Epidermal melanocyte (primary cell): ENCODE measurements at regions not wholly inside any gene's neighbourhood (a gene's known extent, or its start where the extent isn't known, plus 50 kb on each side); places are given as distances from the start of the nearest gene placed in this dataset.
A peak's percentile ranks its signal among the peaks of the same experiment; 100 is the strongest.

Source experiments
- DNase-seq: peaks from one replicate; pipeline ENCODE4 v3.0.0; 2011; ENCODE audit warnings: low spot score; ENCODE audit not compliant: insufficient read length

GRCh38 chr3:99009851-99010250, 108.4 kb upstream of the DCBLD2 start:
- DNase-seq: no peak

- DNase-seq: no peak
Measured at GRCh38 chr3:99006686-99007085, 105.2 kb upstream of the DCBLD2 start.

- DNase-seq: no peak
Measured at GRCh38 chr3:98999675-99000074, 98.2 kb upstream of the DCBLD2 start.

GRCh38 chr3:98994128-98994762, 92.8 kb upstream of the DCBLD2 start:
- no peak for DNase-seq

- no peak for DNase-seq
Measured at GRCh38 chr3:98991393-98991792, 89.9 kb upstream of the DCBLD2 start.

GRCh38 chr3:98990657-98991056, 89.2 kb upstream of the DCBLD2 start:
- DNase-seq: no peak

GRCh38 chr3:98986073-98986472, 84.6 kb upstream of the DCBLD2 start:
- DNase-seq: peak; percentile 40

GRCh38 chr3:98985431-98985830, 83.9 kb upstream of the DCBLD2 start:
- no peak for DNase-seq

GRCh38 chr3:98984024-98984423, 82.5 kb upstream of the DCBLD2 start:
- DNase-seq: no peak

GRCh38 chr3:98982351-98982750, 80.9 kb upstream of the DCBLD2 start:
- no peak for DNase-seq

- peak; percentile 31 for DNase-seq
Measured at GRCh38 chr3:98980915-98981596, 79.6 kb upstream of the DCBLD2 start.

GRCh38 chr3:98979296-98979695, 77.8 kb upstream of the DCBLD2 start:
- DNase-seq: no peak

GRCh38 chr3:98978068-98978811, 76.7 kb upstream of the DCBLD2 start:
- DNase-seq: no peak

GRCh38 chr3:98977520-98977919, 76.0 kb upstream of the DCBLD2 start:
- DNase-seq: no peak

GRCh38 chr3:98974442-98974841, 72.9 kb upstream of the DCBLD2 start:
- no peak for DNase-seq

GRCh38 chr3:98972720-98973119, 71.2 kb upstream of the DCBLD2 start:
- DNase-seq: no peak

- no peak for DNase-seq
Measured at GRCh38 chr3:98972155-98972554, 70.7 kb upstream of the DCBLD2 start.

- DNase-seq: no peak
Measured at GRCh38 chr3:98971169-98971681, 69.7 kb upstream of the DCBLD2 start.

- DNase-seq: no peak
Measured at GRCh38 chr3:98969295-98969694, 67.8 kb upstream of the DCBLD2 start.

- no peak for DNase-seq
Measured at GRCh38 chr3:98968824-98969223, 67.3 kb upstream of the DCBLD2 start.

- no peak for DNase-seq
Measured at GRCh38 chr3:98968347-98968746, 66.9 kb upstream of the DCBLD2 start.

- DNase-seq: no peak
Measured at GRCh38 chr3:98967758-98968157, 66.3 kb upstream of the DCBLD2 start.
